ENCODE measurements at regions not wholly inside any gene's neighbourhood (a gene's known extent, or its start where the extent isn't known, plus 50 kb on each side); places are given as distances from the start of the nearest gene placed in this dataset.

DNA sequence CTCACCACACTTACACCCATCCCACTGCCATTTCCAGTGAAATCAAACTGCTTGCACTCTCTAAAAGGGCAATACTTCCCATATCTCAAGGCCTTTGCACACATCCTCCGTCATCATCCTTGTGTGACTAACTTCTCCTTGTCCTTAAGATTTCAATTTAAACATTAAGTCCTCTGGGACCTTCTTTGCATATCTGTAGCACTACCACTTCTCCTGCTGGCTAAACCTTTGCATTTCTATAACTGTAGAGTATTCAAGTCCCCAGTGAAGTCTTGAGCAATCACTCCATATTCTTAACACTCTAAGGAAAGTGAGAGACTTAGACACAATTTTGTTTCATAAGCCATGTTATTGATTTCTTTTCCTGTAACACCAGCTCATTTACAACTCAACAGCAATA lies 136.8 kb upstream of the EPHA4 start:
- H3K4me1 Mint-ChIP-seq, result no peaks in the 10 kb centered on the region
- DNase-seq (ENCODE audit: low spot score in 2 of 2), result no peak
- no peaks in the 10 kb centered on the region for H3K27me3 Mint-ChIP-seq
- no peak overlapping the region for H3K27ac Mint-ChIP-seq (ENCODE audit: low read depth)
- no peak overlapping the region for H3K4me3 Mint-ChIP-seq
- ATAC-seq (replicated peaks; ENCODE audit: extremely low read depth, poor library complexity, severe bottlenecking), result no peak
- no peaks in the 10 kb centered on the region for H3K36me3 Mint-ChIP-seq (ENCODE audit: insufficient read depth)
- peaks cover 10% of the 10 kb centered on the region for H3K9me3 Mint-ChIP-seq

DNA sequence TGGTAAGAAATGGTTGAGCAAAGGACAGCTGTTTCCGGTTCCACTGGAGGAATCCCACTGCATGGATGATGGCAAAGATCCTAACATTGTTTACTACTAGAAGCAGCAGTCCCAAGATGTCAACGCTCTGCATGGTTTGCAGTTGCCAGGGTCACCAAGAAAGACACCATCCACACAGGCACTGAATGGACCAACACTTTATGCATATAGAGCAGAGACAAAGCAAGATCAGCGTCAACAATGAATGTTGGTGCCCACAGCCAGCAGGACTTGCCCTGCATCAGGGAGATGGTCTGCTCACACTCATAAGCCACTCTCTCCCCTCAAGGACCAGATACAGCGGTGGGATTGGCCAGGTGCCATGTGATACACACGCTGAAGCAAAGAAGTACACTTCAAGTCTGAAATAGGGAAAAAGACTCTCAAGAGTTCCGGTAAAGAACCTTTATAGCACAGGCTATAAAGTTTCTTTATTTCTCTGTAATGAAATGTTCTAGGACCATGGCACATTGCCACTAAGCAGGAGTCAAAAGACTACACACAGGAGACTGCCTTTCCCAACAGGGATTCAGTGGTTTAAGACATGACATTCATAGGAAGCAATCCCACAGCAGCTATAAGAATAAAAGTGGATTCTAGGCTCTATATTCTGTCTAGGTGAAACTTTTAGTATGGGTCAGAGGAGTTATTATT lies 133.2 kb upstream of the EPHA4 start:
- DNase-seq (ENCODE audit: low spot score in 2 of 2), result no peak
- Mint-ChIP-seq H3K36me3 (ENCODE audit: insufficient read depth) (no peaks in the 10 kb centered on the region), H3K4me3 (no peak overlapping the region), H3K9me3 (peaks cover 5% of the 10 kb centered on the region), H3K27ac (ENCODE audit: low read depth) (no peak overlapping the region), H3K27me3 (no peaks in the 10 kb centered on the region), H3K4me1 (no peaks in the 10 kb centered on the region)
- no peak for ATAC-seq (replicated peaks; ENCODE audit: extremely low read depth, poor library complexity, severe bottlenecking)

DNA sequence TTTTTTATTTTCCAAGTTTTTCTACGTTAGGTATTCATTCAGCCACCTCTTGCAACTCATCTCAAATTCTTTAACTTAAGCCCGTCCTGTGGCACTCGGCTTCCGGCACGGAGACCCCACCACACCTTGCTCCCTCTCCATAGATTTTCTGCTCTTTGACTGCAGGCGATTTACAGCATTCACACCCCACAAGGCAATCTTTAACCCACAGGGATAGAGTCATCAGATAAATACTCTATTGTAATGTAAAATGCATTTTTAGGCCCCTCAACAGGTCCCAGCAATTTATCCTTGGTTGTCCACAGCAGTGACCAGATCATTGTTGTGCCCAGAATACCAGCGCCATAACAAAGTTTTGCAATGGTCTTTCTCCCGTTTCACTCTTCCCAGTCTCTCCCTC lies 132.3 kb upstream of the EPHA4 start:
- Mint-ChIP-seq H3K4me3 (no peak overlapping the region), H3K4me1 (no peaks in the 10 kb centered on the region), H3K27me3 (no peaks in the 10 kb centered on the region), H3K9me3 (peaks cover 5% of the 10 kb centered on the region), H3K36me3 (ENCODE audit: insufficient read depth) (no peaks in the 10 kb centered on the region), H3K27ac (ENCODE audit: low read depth) (no peak overlapping the region)
- ATAC-seq (replicated peaks; ENCODE audit: extremely low read depth, poor library complexity, severe bottlenecking) (no peak), DNase-seq (ENCODE audit: low spot score in 2 of 2) (no peak)

DNA sequence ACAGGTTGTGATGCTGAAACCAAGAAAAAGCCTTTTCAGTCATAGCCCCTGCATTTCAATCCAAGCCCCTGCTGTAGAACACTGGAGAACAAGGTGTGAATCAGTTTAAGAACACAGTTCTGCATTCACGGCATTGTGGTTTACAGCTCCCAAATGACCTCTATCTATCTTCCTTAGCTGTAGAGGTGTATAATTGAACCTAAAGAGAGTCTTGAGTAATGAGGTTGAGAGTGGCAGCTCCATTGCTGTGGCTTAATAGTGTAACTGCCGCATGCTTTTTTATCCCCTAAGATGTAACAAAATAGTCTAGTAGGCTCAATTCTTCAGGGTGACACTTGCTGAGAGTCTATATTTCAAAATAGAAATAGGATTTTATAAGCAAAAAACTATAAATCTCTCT lies 121.3 kb upstream of the EPHA4 start:
- Mint-ChIP-seq H3K4me3 (no peak overlapping the region), H3K36me3 (ENCODE audit: insufficient read depth) (no peaks in the 10 kb centered on the region), H3K9me3 (no peaks in the 10 kb centered on the region), H3K27me3 (no peaks in the 10 kb centered on the region), H3K4me1 (no peaks in the 10 kb centered on the region), H3K27ac (ENCODE audit: low read depth) (no peak overlapping the region)
- ATAC-seq (replicated peaks; ENCODE audit: extremely low read depth, poor library complexity, severe bottlenecking), result no peak
- DNase-seq (ENCODE audit: low spot score in 2 of 2), result no peak

DNA sequence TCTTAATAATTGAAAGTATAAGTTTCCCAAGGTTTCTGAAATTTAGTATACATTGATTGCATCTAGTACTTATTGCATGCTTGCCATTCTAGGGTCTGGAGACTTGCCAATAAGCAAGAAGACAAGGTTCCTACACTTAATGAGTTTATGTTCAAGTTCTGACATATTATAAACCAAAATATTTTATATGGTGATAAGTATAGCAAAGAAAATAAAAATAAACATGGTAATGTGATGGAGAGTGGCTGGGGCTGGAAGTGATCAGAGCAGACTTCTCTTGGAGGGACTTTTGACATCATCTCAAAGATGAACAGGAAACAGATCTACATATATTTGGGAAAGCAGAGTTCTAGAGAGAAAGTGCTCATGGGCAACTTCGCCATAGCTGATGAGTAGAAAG lies 119.5 kb upstream of the EPHA4 start:
- no peaks in the 10 kb centered on the region for H3K9me3 Mint-ChIP-seq
- H3K4me3 Mint-ChIP-seq, result no peak overlapping the region
- no peak for ATAC-seq (replicated peaks; ENCODE audit: extremely low read depth, poor library complexity, severe bottlenecking)
- DNase-seq (ENCODE audit: low spot score in 2 of 2), result no peak
- H3K27me3 Mint-ChIP-seq, result no peaks in the 10 kb centered on the region
- H3K36me3 Mint-ChIP-seq (ENCODE audit: insufficient read depth), result no peaks in the 10 kb centered on the region
- no peak overlapping the region for H3K27ac Mint-ChIP-seq (ENCODE audit: low read depth)
- H3K4me1 Mint-ChIP-seq, result no peaks in the 10 kb centered on the region

DNA sequence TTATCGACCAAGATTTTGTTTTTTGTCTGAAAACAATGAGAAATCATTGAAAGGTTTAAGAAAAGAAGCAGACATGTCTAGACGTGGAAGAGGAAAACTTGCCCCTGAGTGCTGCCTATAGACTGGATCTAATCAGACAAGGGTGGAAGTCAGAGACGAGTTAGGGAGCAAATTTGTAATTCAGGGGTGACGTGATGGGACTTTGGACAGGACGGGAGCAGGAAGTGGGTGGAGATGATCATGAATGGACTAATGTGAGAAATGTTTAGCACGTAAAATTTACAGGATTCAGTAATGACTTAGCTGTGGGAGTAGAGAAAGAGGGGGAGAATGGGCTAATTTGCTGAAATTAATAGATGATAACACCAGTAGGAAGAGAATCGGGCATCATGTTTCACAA lies 117.0 kb upstream of the EPHA4 start:
- Mint-ChIP-seq H3K4me1 (no peaks in the 10 kb centered on the region), H3K27me3 (peaks cover under 1% of the 10 kb centered on the region), H3K27ac (ENCODE audit: low read depth) (no peak overlapping the region), H3K36me3 (ENCODE audit: insufficient read depth) (no peaks in the 10 kb centered on the region), H3K9me3 (no peaks in the 10 kb centered on the region), H3K4me3 (no peak overlapping the region)
- ATAC-seq (replicated peaks; ENCODE audit: extremely low read depth, poor library complexity, severe bottlenecking), result no peak
- DNase-seq (ENCODE audit: low spot score in 2 of 2), result no peak

DNA sequence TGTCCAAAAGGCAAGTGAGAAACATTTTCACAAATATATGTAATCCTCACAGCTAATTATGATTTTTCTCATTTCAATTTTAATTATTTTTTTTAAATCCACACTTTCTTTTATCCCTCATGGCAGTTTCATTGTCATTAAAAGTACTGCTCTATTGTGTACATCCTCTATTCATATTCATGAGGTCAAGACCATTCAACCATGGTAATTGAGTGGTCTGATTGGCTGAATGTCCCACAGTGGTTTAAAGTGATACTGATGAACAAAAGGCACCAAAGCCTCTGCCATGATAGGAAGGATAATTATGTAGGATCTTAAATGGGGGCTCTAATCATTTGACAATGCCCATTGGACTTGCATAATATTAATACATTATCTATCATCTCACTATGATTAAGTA lies 108.4 kb upstream of the EPHA4 start:
- peaks cover 5% of the 10 kb centered on the region for H3K9me3 Mint-ChIP-seq
- no peaks in the 10 kb centered on the region for H3K4me1 Mint-ChIP-seq
- no peak for ATAC-seq (replicated peaks; ENCODE audit: extremely low read depth, poor library complexity, severe bottlenecking)
- peaks cover 10% of the 10 kb centered on the region for H3K27me3 Mint-ChIP-seq
- no peak overlapping the region for H3K4me3 Mint-ChIP-seq
- DNase-seq (ENCODE audit: low spot score in 2 of 2), result no peak
- no peaks in the 10 kb centered on the region for H3K36me3 Mint-ChIP-seq (ENCODE audit: insufficient read depth)
- no peak overlapping the region for H3K27ac Mint-ChIP-seq (ENCODE audit: low read depth)

DNA sequence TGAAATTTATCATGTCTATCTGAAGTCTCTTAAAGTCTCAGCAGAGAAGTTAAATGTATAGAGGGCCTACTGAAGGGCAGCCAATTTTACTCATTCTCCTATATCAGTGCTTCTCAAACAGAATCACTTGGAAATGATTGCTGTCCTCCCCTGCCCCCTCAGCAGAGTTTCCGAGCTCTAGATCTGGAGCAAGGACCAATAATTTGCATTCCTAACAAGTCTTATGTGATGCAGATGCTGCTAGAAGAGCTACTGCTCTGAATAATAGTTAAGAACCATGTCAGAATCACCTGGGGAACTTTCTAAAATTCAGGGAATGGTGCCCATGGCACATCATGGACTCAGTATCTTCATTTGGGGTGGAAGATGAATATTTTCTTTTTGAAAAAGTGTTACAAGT lies 105.6 kb upstream of the EPHA4 start:
- H3K27ac Mint-ChIP-seq (ENCODE audit: low read depth), result no peak overlapping the region
- no peaks in the 10 kb centered on the region for H3K4me1 Mint-ChIP-seq
- DNase-seq (ENCODE audit: low spot score in 2 of 2), result no peak
- H3K27me3 Mint-ChIP-seq, result peaks cover 9% of the 10 kb centered on the region
- H3K36me3 Mint-ChIP-seq (ENCODE audit: insufficient read depth), result peaks cover 2% of the 10 kb centered on the region
- no peak for ATAC-seq (replicated peaks; ENCODE audit: extremely low read depth, poor library complexity, severe bottlenecking)
- H3K4me3 Mint-ChIP-seq, result no peak overlapping the region
- no peaks in the 10 kb centered on the region for H3K9me3 Mint-ChIP-seq

DNA sequence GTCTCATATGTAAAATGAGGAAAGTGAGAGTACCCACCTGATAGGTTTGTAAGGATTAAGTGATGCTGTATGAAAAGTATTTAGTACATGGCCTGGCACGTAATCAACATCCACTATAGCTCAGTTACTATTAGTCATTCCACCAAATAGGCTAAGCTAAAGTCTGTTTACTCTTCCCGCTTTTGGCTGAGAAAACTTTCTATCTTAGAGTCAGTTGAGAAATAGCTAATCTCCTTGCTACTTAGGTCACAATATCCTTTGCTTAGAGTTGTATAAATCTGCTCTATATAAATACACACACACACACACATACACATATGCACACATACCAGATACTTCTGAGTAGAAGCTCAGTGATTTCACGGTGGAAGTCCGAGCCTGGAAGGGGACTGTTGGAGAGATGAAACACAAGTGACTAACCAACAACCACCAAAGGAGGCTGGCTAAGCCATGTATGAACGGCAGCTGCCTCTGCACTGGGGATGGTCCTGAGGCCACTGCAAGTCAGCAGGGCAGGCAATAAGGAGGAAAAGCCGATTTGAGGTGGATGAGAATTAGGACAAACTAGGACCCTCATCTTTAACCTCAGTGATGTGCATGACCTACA lies 104.6 kb upstream of the EPHA4 start:
- Mint-ChIP-seq H3K27me3 (peaks cover 9% of the 10 kb centered on the region), H3K27ac (ENCODE audit: low read depth) (no peak overlapping the region), H3K36me3 (ENCODE audit: insufficient read depth) (peaks cover 2% of the 10 kb centered on the region), H3K4me1 (no peaks in the 10 kb centered on the region), H3K9me3 (no peaks in the 10 kb centered on the region), H3K4me3 (no peak overlapping the region)
- no peak for ATAC-seq (replicated peaks; ENCODE audit: extremely low read depth, poor library complexity, severe bottlenecking)
- no peak for DNase-seq (ENCODE audit: low spot score in 2 of 2)

DNA sequence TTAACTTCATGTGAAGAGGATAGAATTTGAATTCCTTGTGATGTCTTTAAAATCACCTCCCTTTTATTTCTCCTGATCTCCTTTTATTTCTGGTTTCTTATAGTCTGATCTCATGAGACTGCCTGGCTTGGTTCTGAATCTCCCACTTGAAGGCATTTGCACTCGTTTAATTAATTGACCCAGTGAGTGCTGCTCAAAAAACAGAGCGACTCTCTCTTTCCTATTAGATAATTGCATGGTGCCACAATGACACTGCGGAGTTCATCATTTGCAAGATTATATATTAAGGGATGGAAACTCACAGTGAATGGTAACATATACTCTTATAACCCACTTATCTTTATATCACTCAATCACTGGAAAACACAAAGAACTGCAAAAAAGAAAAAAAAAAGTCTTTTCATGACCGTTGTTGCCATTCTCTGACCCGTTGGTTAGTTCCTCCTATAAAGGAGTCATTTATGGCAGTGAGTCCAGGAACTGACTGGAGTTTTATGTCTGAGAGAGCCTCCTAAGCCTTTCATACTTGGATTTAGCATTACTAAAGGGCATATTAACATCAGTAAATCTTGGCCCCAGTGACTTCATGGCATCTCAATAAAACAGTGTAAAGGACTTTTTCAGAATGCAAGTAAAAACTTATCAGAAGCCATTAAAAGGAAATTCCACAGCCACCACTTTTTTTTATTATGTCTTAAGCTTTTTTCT lies 103.3 kb upstream of the EPHA4 start:
- ATAC-seq (replicated peaks; ENCODE audit: extremely low read depth, poor library complexity, severe bottlenecking) (no peak), DNase-seq (ENCODE audit: low spot score in 2 of 2) (no peak)
- Mint-ChIP-seq H3K27me3 (peaks cover 9% of the 10 kb centered on the region), H3K4me3 (no peak overlapping the region), H3K4me1 (no peaks in the 10 kb centered on the region), H3K9me3 (no peaks in the 10 kb centered on the region), H3K36me3 (ENCODE audit: insufficient read depth) (peaks cover 2% of the 10 kb centered on the region), H3K27ac (ENCODE audit: low read depth) (no peak overlapping the region)

DNA sequence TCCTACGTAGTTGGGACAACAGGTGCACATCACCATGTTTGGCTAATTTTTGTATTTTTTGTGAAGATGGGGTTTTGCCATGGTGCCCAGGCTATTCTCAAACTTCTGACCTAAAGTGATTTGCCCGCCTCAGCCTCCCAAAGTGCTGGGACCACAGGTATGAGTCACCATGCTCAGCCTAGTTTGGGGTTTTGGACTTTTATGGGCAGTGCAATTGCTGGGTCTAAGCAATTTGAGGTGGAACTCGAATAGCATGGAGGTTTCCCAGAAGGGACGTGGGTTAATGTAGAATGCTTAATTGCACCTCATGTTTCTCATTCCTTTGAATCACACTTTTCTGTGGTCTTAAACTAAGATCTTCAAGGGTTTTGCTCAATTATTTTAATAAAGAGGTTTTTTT lies 102.3 kb upstream of the EPHA4 start:
- ATAC-seq (replicated peaks; ENCODE audit: extremely low read depth, poor library complexity, severe bottlenecking) (no peak), DNase-seq (ENCODE audit: low spot score in 2 of 2) (no peak)
- Mint-ChIP-seq H3K27me3 (peaks cover 9% of the 10 kb centered on the region), H3K4me3 (no peak overlapping the region), H3K4me1 (no peaks in the 10 kb centered on the region), H3K36me3 (ENCODE audit: insufficient read depth) (peaks cover 2% of the 10 kb centered on the region), H3K27ac (ENCODE audit: low read depth) (no peak overlapping the region), H3K9me3 (no peaks in the 10 kb centered on the region)

DNA sequence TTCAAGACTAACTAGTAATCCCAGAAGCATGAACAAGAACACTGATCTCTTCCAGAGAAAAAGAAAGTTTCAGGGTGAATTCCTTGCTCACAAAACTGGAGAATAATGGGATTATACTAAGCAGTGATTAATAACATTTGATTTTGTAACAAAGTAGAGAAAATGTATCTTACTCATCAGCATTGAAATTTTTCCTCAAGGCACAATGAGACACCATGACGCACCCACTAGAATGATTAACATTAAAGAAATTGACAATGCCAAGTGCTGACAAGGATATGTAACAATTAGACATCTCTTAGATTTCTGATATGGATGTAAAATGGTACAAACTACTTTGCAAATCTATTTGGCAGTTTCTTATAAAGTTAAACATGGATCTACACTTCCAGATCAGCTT lies 101.1 kb upstream of the EPHA4 start:
- Mint-ChIP-seq H3K4me3 (no peak overlapping the region), H3K9me3 (no peaks in the 10 kb centered on the region), H3K27me3 (peaks cover 9% of the 10 kb centered on the region), H3K27ac (ENCODE audit: low read depth) (no peak overlapping the region), H3K36me3 (ENCODE audit: insufficient read depth) (peaks cover 2% of the 10 kb centered on the region), H3K4me1 (no peaks in the 10 kb centered on the region)
- DNase-seq (ENCODE audit: low spot score in 2 of 2) (no peak), ATAC-seq (replicated peaks; ENCODE audit: extremely low read depth, poor library complexity, severe bottlenecking) (no peak)

DNA sequence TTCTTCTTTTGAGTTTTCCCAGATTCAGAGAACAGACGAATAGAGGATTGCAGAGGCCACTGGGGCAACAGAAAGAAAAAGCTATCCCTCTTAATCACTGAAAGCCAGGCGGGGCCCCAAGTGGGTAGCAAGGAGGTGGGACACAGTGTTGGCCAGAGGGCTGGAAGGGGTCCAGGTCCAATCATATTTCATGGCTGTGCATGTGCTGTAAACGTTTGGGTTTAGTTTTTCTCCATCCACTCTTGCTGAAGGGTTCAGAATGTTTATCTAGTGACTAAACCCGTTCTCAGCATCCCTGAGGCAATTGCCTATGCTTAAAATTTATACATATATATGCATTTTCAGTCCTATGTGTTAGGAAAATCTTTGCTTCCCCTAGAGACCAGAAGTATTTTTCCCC lies 99.4 kb upstream of the EPHA4 start:
- DNase-seq (ENCODE audit: low spot score in 2 of 2) (no peak), ATAC-seq (replicated peaks; ENCODE audit: extremely low read depth, poor library complexity, severe bottlenecking) (no peak)
- Mint-ChIP-seq H3K36me3 (ENCODE audit: insufficient read depth) (peaks cover 2% of the 10 kb centered on the region), H3K4me1 (no peaks in the 10 kb centered on the region), H3K4me3 (no peak overlapping the region), H3K27ac (ENCODE audit: low read depth) (no peak overlapping the region), H3K27me3 (peaks cover 9% of the 10 kb centered on the region), H3K9me3 (no peaks in the 10 kb centered on the region)

Measured in central memory CD8-positive, alpha-beta T cell (primary cell).